HCT116 (cell line): ENCODE measurements at regions not wholly inside any gene's neighbourhood (a gene's known extent, or its start where the extent isn't known, plus 50 kb on each side); places are given as distances from the start of the nearest gene placed in this dataset.

ENCODE experiments used
- ATAC-seq: fragments of 200-7000 bp; cut with Tn5 transposase; 2 replicates; pipeline ENCODE4 v1.9.1; 2020; ENCODE audit warnings: mild to moderate bottlenecking, moderate library complexity
- BruUV-seq: library from RNA; stranded (reverse); fragments of 400-500 nt; replicated peaks from 2 replicates; lab custom pipeline; 2021; lab: Mats Ljungman, UMichigan
- CTCF ChIA-PET: fragments of 300-600 bp; sonication (Branson Sonifier 250); formaldehyde crosslinking; loops from one replicate; lab custom pipeline; 2021; ENCODE audit warnings: antibody characterized with exemption; lab: Charles Lee
- POLR2A ChIA-PET: fragments of 300-600, 350-600 bp; sonication (Branson Sonifier 250); formaldehyde crosslinking; loops from one replicate; lab custom pipeline; 2021; ENCODE audit warnings: antibody characterized with exemption; lab: Charles Lee
- RAD21 ChIA-PET, 2 experiments: fragments of 300-600 bp; sonication (Branson Sonifier 250); formaldehyde crosslinking; loops; one replicate each; lab custom pipeline; 2023; ENCODE audit warnings: low total read pairs in 2 of 2; ENCODE audit not compliant: uncharacterized antibody in 2 of 2, unreplicated experiment in 2 of 2, low non-redundant PET in 1 of 2; lab: Charles Lee
- DNase-seq: peaks from one replicate; pipeline ENCODE4 v3.0.0-alpha.2; 2010; ENCODE audit warnings: low read depth, low spot score
- H2AFZ ChIP-seq: fragments of 200-600 bp; shearing (Covaris generic), sonication (generic); 2 replicates; pipeline ENCODE4 v1.6.1; 2017; ENCODE audit warnings: low read depth, mixed run types, mixed read lengths, antibody characterized with exemption, low read length; ENCODE audit not compliant: poor library complexity, severe bottlenecking
- H3K27ac ChIP-seq: 2 replicates; pipeline ENCODE4 v1.5.1; 2012; ENCODE audit warnings: low read depth, low read length
- H3K27me3 ChIP-seq: fragments of 200-600 bp; sonication (generic); 2 replicates; pipeline ENCODE4 v1.6.1; 2016; ENCODE audit warnings: mixed run types, low read length, mixed read lengths; ENCODE audit not compliant: insufficient read depth
- H3K36me3 ChIP-seq, 2 experiments: fragments of 200-500 bp in 1 of 2; fragments of 200-600 bp in 1 of 2; sonication (Bioruptor generic) in 1 of 2; sonication (generic) in 1 of 2; 2 replicates each; pipeline versions ENCODE4 v1.5.1 to v1.6.1; 2014 to 2016; ENCODE audit warnings: low read length in 2 of 2, inconsistent platforms in 1 of 2, mixed read lengths in 1 of 2, mixed run types in 1 of 2; ENCODE audit not compliant: insufficient read depth in 2 of 2, control insufficient read depth in 1 of 2
- H3K4me1 ChIP-seq, 2 experiments: fragments of 200-600 bp in 1 of 2; sonication (generic) in 1 of 2; 2 replicates each; pipeline versions ENCODE4 v1.5.1 to v1.6.1; 2012 to 2017; ENCODE audit warnings: low read length in 2 of 2, inconsistent platforms in 1 of 2, mild to moderate bottlenecking in 1 of 2, mixed read lengths in 1 of 2, mixed run types in 1 of 2, moderate library complexity in 1 of 2; ENCODE audit not compliant: insufficient read depth in 2 of 2, control insufficient read depth in 1 of 2
- H3K4me2 ChIP-seq: fragments of 200-600 bp; sonication (generic); 2 replicates; pipeline ENCODE4 v1.6.1; 2017; ENCODE audit warnings: mixed run types, low read length, mixed read lengths
- H3K4me3 ChIP-seq, 2 experiments: fragments of 200-600 bp in 1 of 2; sonication (generic) in 1 of 2; replicated peaks in 1 of 2; 2 replicates each; pipeline ENCODE4 v1.5.1; 2011 to 2016; ENCODE audit warnings: low read length in 2 of 2, control low read depth in 1 of 2, low read depth in 1 of 2, mild to moderate bottlenecking in 1 of 2, mixed read lengths in 1 of 2, mixed run types in 1 of 2
- H3K79me2 ChIP-seq: fragments of 200-600 bp; sonication (generic); 2 replicates; pipeline ENCODE4 v1.6.1; 2017; ENCODE audit warnings: mild to moderate bottlenecking, mixed run types, low read length, moderate library complexity, mixed read lengths; ENCODE audit not compliant: insufficient read depth
- H3K9ac ChIP-seq: fragments of 200-600 bp; sonication (generic); 2 replicates; pipeline ENCODE4 v1.6.1; 2016; ENCODE audit warnings: low read length, mixed read lengths
- H3K9me2 ChIP-seq: fragments of 200-600 bp; sonication (generic), shearing (Covaris generic); 2 replicates; pipeline ENCODE4 v1.6.1; 2017; ENCODE audit warnings: mixed run types, mild to moderate bottlenecking, moderate library complexity; ENCODE audit not compliant: insufficient read depth
- H3K9me3 ChIP-seq, 2 experiments: fragments of 200-500 bp in 1 of 2; fragments of 200-600 bp in 1 of 2; sonication (Bioruptor generic) in 1 of 2; sonication (generic) in 1 of 2; 2 replicates each; pipeline ENCODE4 v1.6.1; 2014 to 2017; ENCODE audit warnings: low read length in 2 of 2, mixed read lengths in 2 of 2, inconsistent platforms in 1 of 2, low read depth in 1 of 2, mild to moderate bottlenecking in 1 of 2, mixed run types in 1 of 2, moderate library complexity in 1 of 2; ENCODE audit not compliant: control insufficient read depth in 1 of 2, insufficient read depth in 1 of 2
- H4K20me1 ChIP-seq: fragments of 200-600 bp; sonication (generic), shearing (Covaris generic); 2 replicates; pipeline ENCODE4 v1.6.1; 2017; ENCODE audit warnings: mixed run types, mild to moderate bottlenecking, moderate library complexity; ENCODE audit not compliant: insufficient read depth
- JUND ChIP-seq: IDR thresholded peaks from 2 replicates; pipeline ENCODE4 v1.6.1; 2012
- POLR2A ChIP-seq: IDR thresholded peaks from 2 replicates; pipeline ENCODE4 v1.7.0; 2011; ENCODE audit warnings: borderline replicate concordance; ENCODE audit not compliant: insufficient read depth, insufficient read length; ENCODE audit errors: extremely low read depth
- POLR2AphosphoS5 ChIP-seq: IDR thresholded peaks from 2 replicates; pipeline ENCODE4 v1.6.1; 2011; ENCODE audit warnings: mild to moderate bottlenecking, low read depth, low read length, moderate library complexity
- REST ChIP-seq: IDR thresholded peaks from 2 replicates; pipeline ENCODE4 v1.6.1; 2012; ENCODE audit warnings: low read depth
- SRF ChIP-seq: IDR thresholded peaks from 2 replicates; pipeline ENCODE4 v1.6.1; 2012; ENCODE audit warnings: low read depth
- intact Hi-C: fragments of 100-400 bp; cut with micrococcal nuclease; formaldehyde crosslinking; loops from 2 replicates; pipeline ENCODE4 v1.10.0; 2022

GRCh38 chr20:50366270-50367103, 143.7 kb upstream of the PTPN1 start:
- Histone ChIP-seq H3K27ac (no peak overlapping the region), H4K20me1 (no peaks in the 10 kb centered on the region), H3K36me3 (no peaks in the 10 kb centered on the region), H3K4me3 (peak overlapping the region in 1 of 2 experiments; percentile 19; a peak in 1 of 4 replicates), H3K9me2 (no peaks in the 10 kb centered on the region), H3K4me2 (peak overlapping the region; percentile 59), H3K9me3 (no peaks in the 10 kb centered on the region), H3K79me2 (no peaks in the 10 kb centered on the region), H3K27me3 (no peaks in the 10 kb centered on the region), H3K4me1 (peaks cover 11 to 22% of the 10 kb centered on the region in 2 experiments; a peak in 3 of 4 replicates), H3K9ac (no peak overlapping the region), H2AFZ (peak overlapping the region; percentile 37)
- RAD21 ChIA-PET: no interaction called here
- ATAC-seq: peak; percentile 44
- POLR2A ChIA-PET: no interaction called here
- intact Hi-C loops: no loop called here
- no TSS peak for BruUV-seq
- CTCF ChIA-PET: no interaction called here
- TF ChIP-seq POLR2AphosphoS5 (no peak), REST (no peak), POLR2A (no peak), SRF (no peak), JUND (no peak)
- DNase-seq: no peak
